ENCODE measurements at regions not wholly inside any gene's neighbourhood (a gene's known extent, or its start where the extent isn't known, plus 50 kb on each side); places are given as distances from the start of the nearest gene placed in this dataset.

GRCh38 chr1:53383136-53383870 is 55.4 kb upstream of the LRP8 start:
- TF ChIP-seq, protein P1, sequence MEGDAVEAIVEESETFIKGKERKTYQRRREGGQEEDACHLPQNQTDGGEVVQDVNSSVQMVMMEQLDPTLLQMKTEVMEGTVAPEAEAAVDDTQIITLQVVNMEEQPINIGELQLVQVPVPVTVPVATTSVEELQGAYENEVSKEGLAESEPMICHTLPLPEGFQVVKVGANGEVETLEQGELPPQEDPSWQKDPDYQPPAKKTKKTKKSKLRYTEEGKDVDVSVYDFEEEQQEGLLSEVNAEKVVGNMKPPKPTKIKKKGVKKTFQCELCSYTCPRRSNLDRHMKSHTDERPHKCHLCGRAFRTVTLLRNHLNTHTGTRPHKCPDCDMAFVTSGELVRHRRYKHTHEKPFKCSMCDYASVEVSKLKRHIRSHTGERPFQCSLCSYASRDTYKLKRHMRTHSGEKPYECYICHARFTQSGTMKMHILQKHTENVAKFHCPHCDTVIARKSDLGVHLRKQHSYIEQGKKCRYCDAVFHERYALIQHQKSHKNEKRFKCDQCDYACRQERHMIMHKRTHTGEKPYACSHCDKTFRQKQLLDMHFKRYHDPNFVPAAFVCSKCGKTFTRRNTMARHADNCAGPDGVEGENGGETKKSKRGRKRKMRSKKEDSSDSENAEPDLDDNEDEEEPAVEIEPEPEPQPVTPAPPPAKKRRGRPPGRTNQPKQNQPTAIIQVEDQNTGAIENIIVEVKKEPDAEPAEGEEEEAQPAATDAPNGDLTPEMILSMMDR (IDR thresholded peaks at IDR 0.05; ENCODE audit: insufficient read depth, low read length, poor library complexity, severe bottlenecking) = no peak
- TF ChIP-seq EZH2phosphoT487 (conservative IDR thresholded peaks at IDR 0.05; ENCODE audit: low read length) = no peak
